ENCODE measurements at regions not wholly inside any gene's neighbourhood (a gene's known extent, or its start where the extent isn't known, plus 50 kb on each side); places are given as distances from the start of the nearest gene placed in this dataset.
A peak's percentile ranks its signal among the peaks of the same experiment; 100 is the strongest.

GRCh38 chr11:122598971-122599370 lies 56.6 kb upstream of the UBASH3B start:
- no peak overlapping the region for H2BK5ac ChIP-seq (ENCODE audit: low read depth, low read length, poor library complexity)
- H3K4me1 ChIP-seq (ENCODE audit: control insufficient read depth in 1 of 2, insufficient read depth in 2 of 2, low read length in 2 of 2), result peaks cover 0 to 8% of the 10 kb centered on the region in 2 experiments
- no peak overlapping the region for H2AFZ ChIP-seq (ENCODE audit: insufficient read depth, low read length, poor library complexity)
- no peak overlapping the region for H4K91ac ChIP-seq (ENCODE audit: low read depth, low read length)
- no peak overlapping the region for H3K4ac ChIP-seq (ENCODE audit: low read depth, low read length)
- no peak overlapping the region for H4K8ac ChIP-seq (ENCODE audit: low read depth, low read length)
- H2BK12ac ChIP-seq (ENCODE audit: low read length), result no peak overlapping the region
- no peak overlapping the region for H3K18ac ChIP-seq (ENCODE audit: low read length)
- H3K27me3 ChIP-seq (ENCODE audit: insufficient read depth, low read length), result no peaks in the 10 kb centered on the region
- no CpG with 5 or more reads among the region's 3 CpGs for WGBS (ENCODE audit: extremely low coverage, insufficient coverage, insufficient read length)
- no peaks in the 10 kb centered on the region for H3K79me2 ChIP-seq (ENCODE audit: control insufficient read depth, insufficient read depth, low read length, poor library complexity)
- no peak overlapping the region for H4K12ac ChIP-seq (ENCODE audit: low read depth, low read length)
- no peak overlapping the region for H3K14ac ChIP-seq (ENCODE audit: low read length)
- no peak overlapping the region for H3K4me3 ChIP-seq (ENCODE audit: low read depth, low read length)
- no peak overlapping the region for H3K23ac ChIP-seq (ENCODE audit: low read length)
- no peak overlapping the region for H3K9ac ChIP-seq (ENCODE audit: low read length)
- H3K4me2 ChIP-seq (ENCODE audit: low read length), result no peak overlapping the region
- H3K27ac ChIP-seq (ENCODE audit: low read depth, low read length), result no peak overlapping the region
- no peak overlapping the region for H2AK5ac ChIP-seq (ENCODE audit: low read length)
- H3K9me3 ChIP-seq (ENCODE audit: insufficient read depth, low read depth, low read length), result no peaks in the 10 kb centered on the region
- DNase-seq, result peak in 1 of 2 donors; percentile 2
- H3K79me1 ChIP-seq (ENCODE audit: low read length), result no peaks in the 10 kb centered on the region
- H2BK120ac ChIP-seq (ENCODE audit: insufficient read depth, low read length, poor library complexity), result no peak overlapping the region
- H3K36me3 ChIP-seq (ENCODE audit: control insufficient read depth in 1 of 2, insufficient read depth in 2 of 2, low read length in 2 of 2), result no peaks in the 10 kb centered on the region

GRCh38 chr11:122597511-122597910 lies 58.0 kb upstream of the UBASH3B start:
- Histone ChIP-seq H3K36me3 (ENCODE audit: control insufficient read depth in 1 of 2, insufficient read depth in 2 of 2, low read length in 2 of 2) (no peaks in the 10 kb centered on the region), H3K18ac (ENCODE audit: low read length) (no peak overlapping the region), H3K27ac (ENCODE audit: low read depth, low read length) (no peak overlapping the region), H3K79me1 (ENCODE audit: low read length) (no peaks in the 10 kb centered on the region), H2BK12ac (ENCODE audit: low read length) (no peak overlapping the region), H4K8ac (ENCODE audit: low read depth, low read length) (no peak overlapping the region), H3K4me2 (ENCODE audit: low read length) (no peak overlapping the region), H2BK5ac (ENCODE audit: low read depth, low read length, poor library complexity) (no peak overlapping the region), H3K4me1 (ENCODE audit: control insufficient read depth in 1 of 2, insufficient read depth in 2 of 2, low read length in 2 of 2) (peaks cover 0 to 8% of the 10 kb centered on the region in 2 experiments), H3K4me3 (ENCODE audit: low read depth, low read length) (no peak overlapping the region), H3K9me3 (ENCODE audit: insufficient read depth, low read depth, low read length) (no peaks in the 10 kb centered on the region), H4K12ac (ENCODE audit: low read depth, low read length) (no peak overlapping the region), H4K91ac (ENCODE audit: low read depth, low read length) (no peak overlapping the region), H2AFZ (ENCODE audit: insufficient read depth, low read length, poor library complexity) (no peak overlapping the region), H3K9ac (ENCODE audit: low read length) (no peak overlapping the region), H2AK5ac (ENCODE audit: low read length) (no peak overlapping the region), H3K23ac (ENCODE audit: low read length) (no peak overlapping the region), H3K14ac (ENCODE audit: low read length) (no peak overlapping the region), H3K27me3 (ENCODE audit: insufficient read depth, low read length) (no peaks in the 10 kb centered on the region), H3K79me2 (ENCODE audit: control insufficient read depth, insufficient read depth, low read length, poor library complexity) (no peaks in the 10 kb centered on the region), H2BK120ac (ENCODE audit: insufficient read depth, low read length, poor library complexity) (no peak overlapping the region), H3K4ac (ENCODE audit: low read depth, low read length) (no peak overlapping the region)
- DNase-seq, result no peak
- WGBS (ENCODE audit: extremely low coverage, insufficient coverage, insufficient read length), result no CpG with 5 or more reads among the region's 2 CpGs

- no peaks in the 10 kb centered on the region for H3K79me1 ChIP-seq (ENCODE audit: low read length)
- no peak overlapping the region for H2AK5ac ChIP-seq (ENCODE audit: low read length)
- no peaks in the 10 kb centered on the region for H3K36me3 ChIP-seq (ENCODE audit: control insufficient read depth in 1 of 2, insufficient read depth in 2 of 2, low read length in 2 of 2)
- no peak overlapping the region for H3K4ac ChIP-seq (ENCODE audit: low read depth, low read length)
- H3K27ac ChIP-seq (ENCODE audit: low read depth, low read length), result no peak overlapping the region
- no peak overlapping the region for H2BK120ac ChIP-seq (ENCODE audit: insufficient read depth, low read length, poor library complexity)
- no peak overlapping the region for H3K23ac ChIP-seq (ENCODE audit: low read length)
- WGBS (ENCODE audit: extremely low coverage, insufficient coverage, insufficient read length), result no CpG with 5 or more reads among the region's 3 CpGs
- no peaks in the 10 kb centered on the region for H3K9me3 ChIP-seq (ENCODE audit: insufficient read depth, low read depth, low read length)
- H3K14ac ChIP-seq (ENCODE audit: low read length), result no peak overlapping the region
- H3K79me2 ChIP-seq (ENCODE audit: control insufficient read depth, insufficient read depth, low read length, poor library complexity), result no peaks in the 10 kb centered on the region
- no peak overlapping the region for H3K9ac ChIP-seq (ENCODE audit: low read length)
- no peak overlapping the region for H4K12ac ChIP-seq (ENCODE audit: low read depth, low read length)
- no peak overlapping the region for H2BK12ac ChIP-seq (ENCODE audit: low read length)
- DNase-seq, result no peak
- H4K91ac ChIP-seq (ENCODE audit: low read depth, low read length), result no peak overlapping the region
- H3K4me3 ChIP-seq (ENCODE audit: low read depth, low read length), result no peak overlapping the region
- peaks cover 0 to 4% of the 10 kb centered on the region in 2 experiments for H3K4me1 ChIP-seq (ENCODE audit: control insufficient read depth in 1 of 2, insufficient read depth in 2 of 2, low read length in 2 of 2)
- H3K18ac ChIP-seq (ENCODE audit: low read length), result no peak overlapping the region
- no peaks in the 10 kb centered on the region for H3K27me3 ChIP-seq (ENCODE audit: insufficient read depth, low read length)
- H3K4me2 ChIP-seq (ENCODE audit: low read length), result no peak overlapping the region
- H2AFZ ChIP-seq (ENCODE audit: insufficient read depth, low read length, poor library complexity), result no peak overlapping the region
- H2BK5ac ChIP-seq (ENCODE audit: low read depth, low read length, poor library complexity), result no peak overlapping the region
- H4K8ac ChIP-seq (ENCODE audit: low read depth, low read length), result no peak overlapping the region
Observed at GRCh38 chr11:122594986-122595645, 60.4 kb upstream of the UBASH3B start.

- H2AK5ac ChIP-seq (ENCODE audit: low read length), result no peak overlapping the region
- no peak overlapping the region for H2BK5ac ChIP-seq (ENCODE audit: low read depth, low read length, poor library complexity)
- H3K79me1 ChIP-seq (ENCODE audit: low read length), result no peaks in the 10 kb centered on the region
- H3K9ac ChIP-seq (ENCODE audit: low read length), result no peak overlapping the region
- no peak overlapping the region for H4K12ac ChIP-seq (ENCODE audit: low read depth, low read length)
- no peak overlapping the region for H4K91ac ChIP-seq (ENCODE audit: low read depth, low read length)
- no peak for DNase-seq
- no peak overlapping the region for H3K4ac ChIP-seq (ENCODE audit: low read depth, low read length)
- H3K36me3 ChIP-seq (ENCODE audit: control insufficient read depth in 1 of 2, insufficient read depth in 2 of 2, low read length in 2 of 2), result no peaks in the 10 kb centered on the region
- H3K23ac ChIP-seq (ENCODE audit: low read length), result no peak overlapping the region
- no peak overlapping the region for H2BK12ac ChIP-seq (ENCODE audit: low read length)
- H3K27ac ChIP-seq (ENCODE audit: low read depth, low read length), result no peak overlapping the region
- H2AFZ ChIP-seq (ENCODE audit: insufficient read depth, low read length, poor library complexity), result no peak overlapping the region
- H3K4me3 ChIP-seq (ENCODE audit: low read depth, low read length), result no peak overlapping the region
- no peaks in the 10 kb centered on the region for H3K79me2 ChIP-seq (ENCODE audit: control insufficient read depth, insufficient read depth, low read length, poor library complexity)
- H3K27me3 ChIP-seq (ENCODE audit: insufficient read depth, low read length), result no peaks in the 10 kb centered on the region
- H4K8ac ChIP-seq (ENCODE audit: low read depth, low read length), result no peak overlapping the region
- H3K18ac ChIP-seq (ENCODE audit: low read length), result no peak overlapping the region
- no peak overlapping the region for H3K4me2 ChIP-seq (ENCODE audit: low read length)
- no peaks in the 10 kb centered on the region for H3K4me1 ChIP-seq (ENCODE audit: control insufficient read depth in 1 of 2, insufficient read depth in 2 of 2, low read length in 2 of 2)
- H3K14ac ChIP-seq (ENCODE audit: low read length), result no peak overlapping the region
- no peaks in the 10 kb centered on the region for H3K9me3 ChIP-seq (ENCODE audit: insufficient read depth, low read depth, low read length)
- WGBS (ENCODE audit: extremely low coverage, insufficient coverage, insufficient read length), result no CpG with 5 or more reads among the region's 4 CpGs
- H2BK120ac ChIP-seq (ENCODE audit: insufficient read depth, low read length, poor library complexity), result no peak overlapping the region
Observed at GRCh38 chr11:122593473-122594420, 61.8 kb upstream of the UBASH3B start.
